Trophoblast cell (in vitro differentiated cells and primary cell): ENCODE measurements at regions not wholly inside any gene's neighbourhood (a gene's known extent, or its start where the extent isn't known, plus 50 kb on each side); places are given as distances from the start of the nearest gene placed in this dataset.

ENCODE experiments used
- DNase-seq, 2 donors: peaks; one replicate each; pipeline ENCODE4 v3.0.0-alpha.2; 2016
- H2AFZ ChIP-seq: 2 replicates; pipeline ENCODE4 v1.6.1; 2013; ENCODE audit warnings: low read length, moderate library complexity, mild to moderate bottlenecking; ENCODE audit not compliant: insufficient read depth, poor library complexity
- H2AK5ac ChIP-seq: 2 replicates; pipeline ENCODE4 v1.6.1; 2013; ENCODE audit warnings: mild to moderate bottlenecking, low read length
- H2BK120ac ChIP-seq: 2 replicates; pipeline ENCODE4 v1.6.1; 2013; ENCODE audit warnings: low read length, mild to moderate bottlenecking, moderate library complexity; ENCODE audit not compliant: insufficient read depth, poor library complexity
- H2BK12ac ChIP-seq: 2 replicates; pipeline ENCODE4 v1.6.1; 2013; ENCODE audit warnings: mild to moderate bottlenecking, low read length, moderate library complexity
- H2BK5ac ChIP-seq: 2 replicates; pipeline ENCODE4 v1.6.1; 2013; ENCODE audit warnings: low read length, low read depth, moderate library complexity, mild to moderate bottlenecking; ENCODE audit not compliant: poor library complexity
- H3K14ac ChIP-seq: 2 replicates; pipeline ENCODE4 v1.6.1; 2013; ENCODE audit warnings: mild to moderate bottlenecking, low read length
- H3K18ac ChIP-seq: 2 replicates; pipeline ENCODE4 v1.6.1; 2013; ENCODE audit warnings: mild to moderate bottlenecking, low read length
- H3K23ac ChIP-seq: 2 replicates; pipeline ENCODE4 v1.6.1; 2013; ENCODE audit warnings: low read length
- H3K27ac ChIP-seq: 2 replicates; pipeline ENCODE4 v1.5.1; 2013; ENCODE audit warnings: low read depth, mild to moderate bottlenecking, inconsistent platforms, low read length, moderate library complexity
- H3K27me3 ChIP-seq: 2 replicates; pipeline ENCODE4 v1.6.1; 2013; ENCODE audit warnings: inconsistent platforms, mild to moderate bottlenecking, low read length, moderate library complexity; ENCODE audit not compliant: insufficient read depth
- H3K36me3 ChIP-seq, 2 experiments: 1 replicate in 1 of 2; 2 replicates in 1 of 2; pipeline ENCODE4 v1.6.1; 2013; ENCODE audit warnings: low read length in 2 of 2, mild to moderate bottlenecking in 2 of 2, moderate library complexity in 1 of 2; ENCODE audit not compliant: insufficient read depth in 2 of 2, control insufficient read depth in 1 of 2
- H3K4ac ChIP-seq: 2 replicates; pipeline ENCODE4 v1.6.1; 2013; ENCODE audit warnings: low read depth, mild to moderate bottlenecking, low read length, moderate library complexity
- H3K4me1 ChIP-seq, 2 experiments: 1 replicate in 1 of 2; 2 replicates in 1 of 2; pipeline ENCODE4 v1.6.1; 2013; ENCODE audit warnings: low read length in 2 of 2, mild to moderate bottlenecking in 2 of 2, moderate library complexity in 1 of 2; ENCODE audit not compliant: insufficient read depth in 2 of 2, control insufficient read depth in 1 of 2
- H3K4me2 ChIP-seq: 2 replicates; pipeline ENCODE4 v1.6.1; 2013; ENCODE audit warnings: inconsistent platforms, mild to moderate bottlenecking, low read length, moderate library complexity
- H3K4me3 ChIP-seq: 2 replicates; pipeline ENCODE4 v1.5.1; 2013; ENCODE audit warnings: mild to moderate bottlenecking, low read depth, low read length, inconsistent platforms
- H3K79me1 ChIP-seq: one replicate; pipeline ENCODE4 v1.6.1; 2013; ENCODE audit warnings: low read length
- H3K79me2 ChIP-seq: 2 replicates; pipeline ENCODE4 v1.6.1; 2013; ENCODE audit warnings: low read length, mild to moderate bottlenecking; ENCODE audit not compliant: control insufficient read depth, insufficient read depth, poor library complexity
- H3K9ac ChIP-seq: 2 replicates; pipeline ENCODE4 v1.6.1; 2013; ENCODE audit warnings: mild to moderate bottlenecking, low read length
- H3K9me3 ChIP-seq: 2 replicates; pipeline ENCODE4 v1.6.1; 2013; ENCODE audit warnings: low read depth, mild to moderate bottlenecking, control low read depth, inconsistent platforms, low read length; ENCODE audit not compliant: insufficient read depth
- H4K12ac ChIP-seq: 2 replicates; pipeline ENCODE4 v1.6.1; 2013; ENCODE audit warnings: low read depth, mild to moderate bottlenecking, low read length, moderate library complexity
- H4K8ac ChIP-seq: 2 replicates; pipeline ENCODE4 v1.6.1; 2013; ENCODE audit warnings: low read depth, mild to moderate bottlenecking, low read length, moderate library complexity
- H4K91ac ChIP-seq: one replicate; pipeline ENCODE4 v1.6.1; 2013; ENCODE audit warnings: low read depth, mild to moderate bottlenecking, low read length, moderate library complexity
- WGBS: extraction: QIAGEN DNeasy Blood & Tissue Kit; methylation state at CpG from one replicate; pipeline ENCODE4 v1.1.7; 2013; ENCODE audit warnings: missing lambda C conversion rate; ENCODE audit not compliant: insufficient read length, insufficient coverage; ENCODE audit errors: extremely low coverage; 5-methylcytosine and 5-hydroxymethylcytosine counted together

GRCh38 chr3:104892044-104892443 is 474.7 kb upstream of the ALCAM start:
- Histone ChIP-seq H4K91ac (no peak overlapping the region), H3K9me3 (no peaks in the 10 kb centered on the region), H2BK120ac (no peak overlapping the region), H3K14ac (no peak overlapping the region), H3K18ac (no peak overlapping the region), H3K27ac (no peak overlapping the region), H2AK5ac (no peak overlapping the region), H2BK12ac (no peak overlapping the region), H3K23ac (no peak overlapping the region), H3K4me3 (no peak overlapping the region), H3K4me1 (no peaks in the 10 kb centered on the region), H3K4ac (no peak overlapping the region), H2BK5ac (no peak overlapping the region), H3K79me1 (no peaks in the 10 kb centered on the region), H4K12ac (no peak overlapping the region), H3K4me2 (no peak overlapping the region), H3K79me2 (no peaks in the 10 kb centered on the region), H3K9ac (no peak overlapping the region), H3K36me3 (no peaks in the 10 kb centered on the region), H3K27me3 (no peaks in the 10 kb centered on the region), H4K8ac (no peak overlapping the region), H2AFZ (no peak overlapping the region)
- no peak for DNase-seq
- no CpG with 5 or more reads among the region's 2 CpGs for WGBS

- no peaks in the 10 kb centered on the region for H3K4me1 ChIP-seq
- no peak overlapping the region for H3K4me3 ChIP-seq
- no peak overlapping the region for H2BK120ac ChIP-seq
- H3K14ac ChIP-seq: no peak overlapping the region
- no peak overlapping the region for H4K12ac ChIP-seq
- WGBS: no CpG with 5 or more reads among the region's 1 CpG
- H3K79me1 ChIP-seq: no peaks in the 10 kb centered on the region
- H3K23ac ChIP-seq: no peak overlapping the region
- H3K27ac ChIP-seq: no peak overlapping the region
- no peak overlapping the region for H2AK5ac ChIP-seq
- H2BK12ac ChIP-seq: no peak overlapping the region
- H2AFZ ChIP-seq: no peak overlapping the region
- H3K79me2 ChIP-seq: no peaks in the 10 kb centered on the region
- no peaks in the 10 kb centered on the region for H3K36me3 ChIP-seq
- H2BK5ac ChIP-seq: no peak overlapping the region
- no peak overlapping the region for H3K9ac ChIP-seq
- no peak overlapping the region for H3K4ac ChIP-seq
- no peak overlapping the region for H4K91ac ChIP-seq
- no peaks in the 10 kb centered on the region for H3K27me3 ChIP-seq
- no peak overlapping the region for H4K8ac ChIP-seq
- no peaks in the 10 kb centered on the region for H3K9me3 ChIP-seq
- DNase-seq: no peak
- no peak overlapping the region for H3K4me2 ChIP-seq
- no peak overlapping the region for H3K18ac ChIP-seq
These were observed 470.1 kb upstream of the ALCAM start for GRCh38 chr3:104896624-104897023.

DNA sequence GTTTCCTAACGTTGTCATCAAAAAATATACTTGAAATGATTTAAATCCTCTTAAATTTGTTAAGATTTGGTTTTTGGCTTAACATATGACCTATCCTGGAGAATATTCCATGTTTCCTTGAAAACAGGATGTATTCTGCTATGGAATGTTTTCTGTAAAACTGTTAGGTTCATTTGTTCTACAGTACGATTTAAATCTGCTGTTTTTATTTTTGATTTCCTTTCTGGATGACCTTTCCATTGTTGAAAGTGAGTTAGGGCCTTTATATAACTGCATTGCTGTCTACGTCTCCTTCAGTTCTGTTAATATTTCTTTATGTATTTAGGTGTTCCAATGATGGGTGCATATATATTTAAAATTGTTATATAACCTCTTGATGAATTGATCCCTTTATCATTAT is 465.3 kb upstream of the ALCAM start:
- H2AFZ ChIP-seq: no peak overlapping the region
- no peaks in the 10 kb centered on the region for H3K36me3 ChIP-seq
- no peak overlapping the region for H4K91ac ChIP-seq
- no peaks in the 10 kb centered on the region for H3K79me1 ChIP-seq
- H3K23ac ChIP-seq: no peak overlapping the region
- H3K4me1 ChIP-seq: no peaks in the 10 kb centered on the region
- no peaks in the 10 kb centered on the region for H3K27me3 ChIP-seq
- H4K12ac ChIP-seq: no peak overlapping the region
- no peak overlapping the region for H3K9ac ChIP-seq
- H3K4ac ChIP-seq: no peak overlapping the region
- no peak overlapping the region for H4K8ac ChIP-seq
- H2BK120ac ChIP-seq: no peak overlapping the region
- no peak overlapping the region for H3K18ac ChIP-seq
- no peak overlapping the region for H2BK5ac ChIP-seq
- no peak overlapping the region for H3K4me2 ChIP-seq
- H3K9me3 ChIP-seq: peaks cover 3% of the 10 kb centered on the region
- H2AK5ac ChIP-seq: no peak overlapping the region
- no peak overlapping the region for H3K27ac ChIP-seq
- no peak overlapping the region for H3K14ac ChIP-seq
- H3K4me3 ChIP-seq: no peak overlapping the region
- DNase-seq: no peak
- H3K79me2 ChIP-seq: no peaks in the 10 kb centered on the region
- no peak overlapping the region for H2BK12ac ChIP-seq
- WGBS: no CpG with 5 or more reads among the region's 3 CpGs

DNA sequence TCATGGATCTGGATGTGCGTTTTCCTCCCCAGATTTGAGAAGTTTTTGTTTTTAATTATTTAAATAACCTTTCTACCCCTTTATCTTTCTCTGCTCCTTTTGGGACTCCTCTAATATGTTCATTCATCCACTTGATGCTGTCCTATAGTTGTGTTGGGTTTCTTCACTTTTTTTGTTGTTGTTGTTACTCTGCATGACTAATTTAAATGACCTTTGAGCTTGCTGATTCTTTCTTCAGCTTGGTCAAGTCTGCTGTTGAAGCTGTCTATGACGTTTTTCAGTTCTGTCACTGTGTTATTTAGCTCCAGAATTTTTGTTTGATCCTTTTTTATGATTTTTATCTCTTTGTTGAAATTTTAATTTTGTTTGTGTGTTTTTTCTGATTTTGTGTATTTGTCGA is 463.6 kb upstream of the ALCAM start:
- Histone ChIP-seq H3K4me3 (no peak overlapping the region), H4K8ac (no peak overlapping the region), H3K79me1 (no peaks in the 10 kb centered on the region), H2BK120ac (no peak overlapping the region), H3K4me1 (no peaks in the 10 kb centered on the region), H2BK5ac (no peak overlapping the region), H3K27ac (no peak overlapping the region), H2BK12ac (no peak overlapping the region), H3K36me3 (no peaks in the 10 kb centered on the region), H3K4ac (no peak overlapping the region), H3K4me2 (no peak overlapping the region), H3K27me3 (no peaks in the 10 kb centered on the region), H3K9me3 (peaks cover 3% of the 10 kb centered on the region), H4K12ac (no peak overlapping the region), H4K91ac (no peak overlapping the region), H3K23ac (no peak overlapping the region), H3K9ac (no peak overlapping the region), H2AFZ (no peak overlapping the region), H3K79me2 (no peaks in the 10 kb centered on the region), H3K18ac (no peak overlapping the region), H3K14ac (no peak overlapping the region), H2AK5ac (no peak overlapping the region)
- no CpG with 5 or more reads among the region's 3 CpGs for WGBS
- no peak for DNase-seq
